ENCODE measurements at regions not wholly inside any gene's neighbourhood (a gene's known extent, or its start where the extent isn't known, plus 50 kb on each side); places are given as distances from the start of the nearest gene placed in this dataset.

DNA sequence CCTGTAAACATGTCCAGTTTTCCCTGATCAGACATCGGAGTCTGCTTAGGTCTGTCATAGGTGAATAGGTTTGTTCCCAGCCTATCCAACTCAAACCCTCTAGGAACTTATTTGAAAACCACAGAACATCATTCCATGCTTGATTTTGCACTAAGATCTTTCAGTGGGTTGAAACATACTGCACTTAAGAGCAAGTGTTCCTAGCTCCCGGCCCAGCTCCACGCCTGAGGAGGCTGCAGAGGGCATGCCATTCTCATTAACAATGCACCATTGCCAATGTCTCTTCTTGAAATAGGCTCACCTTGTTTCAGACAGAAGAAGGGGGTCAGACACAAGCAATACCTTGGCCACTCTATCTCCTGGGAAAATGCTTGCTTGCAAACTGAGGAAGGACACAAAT, 78.0 kb upstream of the EGR2 start:
- TF ChIP-seq, protein P1, sequence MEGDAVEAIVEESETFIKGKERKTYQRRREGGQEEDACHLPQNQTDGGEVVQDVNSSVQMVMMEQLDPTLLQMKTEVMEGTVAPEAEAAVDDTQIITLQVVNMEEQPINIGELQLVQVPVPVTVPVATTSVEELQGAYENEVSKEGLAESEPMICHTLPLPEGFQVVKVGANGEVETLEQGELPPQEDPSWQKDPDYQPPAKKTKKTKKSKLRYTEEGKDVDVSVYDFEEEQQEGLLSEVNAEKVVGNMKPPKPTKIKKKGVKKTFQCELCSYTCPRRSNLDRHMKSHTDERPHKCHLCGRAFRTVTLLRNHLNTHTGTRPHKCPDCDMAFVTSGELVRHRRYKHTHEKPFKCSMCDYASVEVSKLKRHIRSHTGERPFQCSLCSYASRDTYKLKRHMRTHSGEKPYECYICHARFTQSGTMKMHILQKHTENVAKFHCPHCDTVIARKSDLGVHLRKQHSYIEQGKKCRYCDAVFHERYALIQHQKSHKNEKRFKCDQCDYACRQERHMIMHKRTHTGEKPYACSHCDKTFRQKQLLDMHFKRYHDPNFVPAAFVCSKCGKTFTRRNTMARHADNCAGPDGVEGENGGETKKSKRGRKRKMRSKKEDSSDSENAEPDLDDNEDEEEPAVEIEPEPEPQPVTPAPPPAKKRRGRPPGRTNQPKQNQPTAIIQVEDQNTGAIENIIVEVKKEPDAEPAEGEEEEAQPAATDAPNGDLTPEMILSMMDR (IDR thresholded peaks at IDR 0.05; ENCODE audit: borderline replicate concordance, insufficient read depth, low read depth, low read length) = no peak
- H3K4me3 ChIP-seq (ENCODE audit: low read depth, low read length) = no peak overlapping the region

DNA sequence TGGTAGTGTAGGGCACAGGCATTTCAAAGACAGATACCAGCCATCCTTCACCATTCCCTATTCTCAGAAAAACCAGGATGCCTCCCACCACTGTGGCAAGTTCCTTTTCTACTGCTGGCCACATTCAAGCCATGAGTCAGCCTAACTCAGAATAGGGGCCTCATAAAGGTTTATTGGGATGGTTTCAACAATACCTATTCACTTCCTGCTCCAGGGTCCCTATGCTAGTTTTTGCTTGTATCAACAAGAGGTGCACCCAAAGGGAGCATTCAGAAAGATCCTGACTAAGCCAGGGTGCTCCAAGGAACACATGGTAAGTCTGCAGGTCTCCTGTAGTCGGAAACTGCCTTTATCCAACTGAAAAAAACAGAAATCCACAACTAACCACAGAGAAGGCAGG, 76.9 kb upstream of the EGR2 start:
- H3K4me3 ChIP-seq (ENCODE audit: low read depth, low read length) = no peak overlapping the region
- TF ChIP-seq, protein P1 (IDR thresholded peaks at IDR 0.05; ENCODE audit: borderline replicate concordance, insufficient read depth, low read depth, low read length) = no peak

DNA sequence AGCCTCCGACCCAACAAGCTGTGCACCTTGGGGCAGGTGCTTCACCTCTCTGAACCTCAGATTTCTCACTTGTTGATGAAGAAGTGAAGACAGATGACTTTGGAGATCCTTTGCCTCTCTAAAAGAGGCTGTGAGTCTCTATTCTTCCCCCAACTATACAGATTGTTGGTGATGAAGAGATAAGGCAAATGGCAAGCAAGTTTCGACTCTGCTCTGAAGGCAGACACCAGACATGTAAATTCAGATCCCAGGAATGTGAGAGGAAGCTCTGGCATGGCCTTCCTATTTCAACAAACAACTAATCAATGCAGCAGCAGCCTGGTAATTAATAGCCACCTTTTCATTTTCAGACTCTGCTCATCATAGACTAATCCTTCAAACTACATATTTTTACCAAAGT, 74.2 kb upstream of the EGR2 start:
- TF ChIP-seq, protein P1 (IDR thresholded peaks at IDR 0.05; ENCODE audit: borderline replicate concordance, insufficient read depth, low read depth, low read length) = no peak

DNA sequence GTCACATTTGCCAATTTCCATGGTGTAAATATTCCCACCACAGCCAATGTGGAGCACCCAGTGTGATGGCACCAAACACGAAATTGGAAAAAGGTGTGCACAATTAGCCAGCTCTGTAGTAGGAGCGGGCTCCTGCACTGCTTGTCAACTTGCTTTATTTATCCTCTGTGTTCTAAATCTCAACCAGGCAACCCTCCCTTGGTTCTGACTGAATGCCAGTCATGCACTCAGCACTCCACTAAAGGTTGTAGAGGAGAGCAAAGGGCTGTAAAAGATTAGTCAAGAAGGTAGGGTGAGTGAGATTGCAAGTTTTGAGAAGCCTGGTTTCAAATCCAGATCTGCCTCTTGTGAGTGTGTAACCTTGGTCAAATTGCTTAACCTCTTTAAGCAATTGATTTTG, 71.5 kb upstream of the EGR2 start:
- TF ChIP-seq, protein P1 (IDR thresholded peaks at IDR 0.05; ENCODE audit: borderline replicate concordance, insufficient read depth, low read depth, low read length) = no peak
- H3K4me3 ChIP-seq (ENCODE audit: low read depth, low read length) = no peak overlapping the region

More for the DNA sequence above, 74.2 kb upstream of the EGR2 start:
- no peak overlapping the region for H3K4me3 ChIP-seq (ENCODE audit: low read depth, low read length)

DNA sequence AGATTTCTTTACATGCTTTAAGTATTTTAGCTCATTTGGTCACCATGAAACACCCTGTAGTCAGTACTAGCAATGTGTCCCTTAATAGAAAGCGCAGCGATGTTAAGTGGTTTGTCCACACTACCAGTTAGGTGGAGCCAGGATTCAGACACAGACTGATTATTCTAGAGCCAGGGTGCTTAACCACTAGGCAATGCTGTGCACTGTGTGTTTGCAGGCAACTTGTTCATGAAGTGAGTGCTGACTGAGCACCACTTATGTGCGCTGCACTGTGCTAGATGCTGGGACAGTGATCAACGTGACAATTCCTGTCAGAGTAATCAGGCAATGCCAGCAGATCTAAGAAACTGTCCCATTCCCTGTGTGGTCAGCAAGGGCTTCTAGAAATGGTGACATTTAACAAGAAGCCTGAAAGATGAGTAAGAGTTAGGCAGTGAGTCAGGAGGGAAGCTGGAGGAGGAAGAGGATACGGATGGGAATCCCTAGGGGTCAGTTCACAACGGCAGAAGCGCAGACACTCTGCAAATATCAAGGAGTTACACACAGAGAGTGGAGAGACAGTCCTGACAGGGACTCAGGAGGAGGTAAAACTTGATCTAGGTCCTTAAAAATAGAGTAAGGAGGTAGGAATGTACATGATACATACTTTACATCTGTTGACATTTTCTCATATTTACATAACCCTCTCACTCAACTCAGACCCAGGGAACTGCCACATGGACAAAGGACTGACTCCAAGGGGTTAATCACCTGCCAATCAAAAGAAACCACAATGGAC, 69.7 kb upstream of the EGR2 start:
- no peak overlapping the region for H3K4me3 ChIP-seq (ENCODE audit: low read depth, low read length)
- TF ChIP-seq, protein P1 (IDR thresholded peaks at IDR 0.05; ENCODE audit: borderline replicate concordance, insufficient read depth, low read depth, low read length) = no peak

DNA sequence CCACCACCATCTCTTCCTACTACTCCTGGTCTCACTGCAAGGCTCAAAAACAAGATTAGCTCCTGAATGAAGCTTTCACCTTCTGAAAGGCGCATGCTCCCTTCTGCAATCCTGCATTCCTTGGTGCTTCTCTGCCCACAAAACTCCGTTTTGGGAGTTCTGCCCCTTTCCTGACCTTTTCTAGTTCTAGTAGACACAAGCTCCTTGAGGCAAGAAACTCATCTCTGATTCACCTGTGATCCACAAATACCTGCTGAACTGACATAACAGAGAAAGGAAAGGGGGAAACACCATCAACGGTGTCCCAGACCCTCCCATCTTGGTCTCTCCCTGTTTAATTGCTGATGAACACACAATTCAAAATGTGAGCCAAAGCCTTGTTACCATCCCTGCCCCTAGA, 64.0 kb upstream of the EGR2 start:
- H3K4me3 ChIP-seq (ENCODE audit: low read depth, low read length) = no peak overlapping the region
- TF ChIP-seq, protein P1 (IDR thresholded peaks at IDR 0.05; ENCODE audit: borderline replicate concordance, insufficient read depth, low read depth, low read length) = no peak

DNA sequence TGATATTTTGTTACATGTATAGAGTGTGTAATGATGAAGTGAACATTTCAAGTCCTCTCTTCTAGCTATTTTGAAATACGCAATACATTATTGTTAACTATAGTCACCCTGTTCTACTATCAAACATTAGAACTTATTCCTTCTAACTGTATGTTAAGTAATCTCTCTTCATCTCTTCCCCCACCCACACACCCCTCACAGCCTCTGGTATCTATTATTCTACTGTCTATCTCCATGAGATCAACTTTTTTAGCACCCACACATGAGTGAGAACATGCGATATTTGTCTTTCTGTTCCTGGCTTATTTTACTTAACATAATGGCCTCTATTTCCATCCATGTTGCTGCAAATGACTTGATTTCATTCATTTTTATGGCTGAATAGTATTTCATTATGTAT, 57.7 kb upstream of the EGR2 start:
- TF ChIP-seq, protein P1 (IDR thresholded peaks at IDR 0.05; ENCODE audit: borderline replicate concordance, insufficient read depth, low read depth, low read length) = no peak
- no peak overlapping the region for H3K4me3 ChIP-seq (ENCODE audit: low read depth, low read length)
